HT-29 (cell line): ENCODE measurements at regions not wholly inside any gene's neighbourhood (a gene's known extent, or its start where the extent isn't known, plus 50 kb on each side); places are given as distances from the start of the nearest gene placed in this dataset.

Experiments used
- DNase-seq: peaks from one replicate; pipeline ENCODE4 v3.0.0-alpha.2; 2015; ENCODE audit warnings: low spot score

DNA sequence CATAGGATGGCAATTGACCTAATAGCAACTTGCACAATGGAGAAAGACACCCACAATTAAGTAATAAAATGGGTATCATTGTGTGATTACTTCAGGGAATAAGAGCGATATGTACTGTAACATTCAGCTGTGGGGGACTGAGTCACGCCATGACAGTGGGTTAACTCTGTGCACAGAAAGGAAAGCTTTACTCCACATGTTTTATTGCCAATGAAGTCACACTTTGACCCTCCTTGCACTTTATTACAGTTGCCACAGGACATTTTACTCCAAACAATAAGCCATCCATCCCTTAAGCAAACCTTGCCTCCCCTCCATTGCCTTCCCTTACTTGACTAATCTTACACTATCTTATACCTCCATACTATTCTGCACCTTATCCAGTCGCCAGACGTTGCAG is 403.1 kb downstream of the VRK1 start:
- DNase-seq: no peak

DNA sequence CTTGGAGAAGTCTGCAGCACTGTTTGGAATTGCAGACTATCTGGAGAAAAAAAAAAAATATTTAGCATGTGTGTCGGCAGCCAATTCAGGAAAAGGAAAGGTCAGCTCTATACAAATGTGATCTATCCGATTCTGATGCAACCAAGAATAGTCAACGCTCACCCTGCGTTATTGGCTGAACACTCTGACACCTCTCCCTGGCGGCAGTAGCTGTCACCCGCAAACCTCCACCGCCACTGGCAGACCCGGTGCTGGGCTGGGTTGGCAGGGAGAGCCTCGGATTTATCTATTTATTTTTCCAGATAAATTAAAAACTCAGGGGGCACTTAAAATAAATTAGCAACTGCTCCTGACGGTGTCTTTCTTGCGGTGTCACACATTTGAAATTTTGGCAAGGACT is 409.7 kb downstream of the VRK1 start:
- DNase-seq: no peak

DNA sequence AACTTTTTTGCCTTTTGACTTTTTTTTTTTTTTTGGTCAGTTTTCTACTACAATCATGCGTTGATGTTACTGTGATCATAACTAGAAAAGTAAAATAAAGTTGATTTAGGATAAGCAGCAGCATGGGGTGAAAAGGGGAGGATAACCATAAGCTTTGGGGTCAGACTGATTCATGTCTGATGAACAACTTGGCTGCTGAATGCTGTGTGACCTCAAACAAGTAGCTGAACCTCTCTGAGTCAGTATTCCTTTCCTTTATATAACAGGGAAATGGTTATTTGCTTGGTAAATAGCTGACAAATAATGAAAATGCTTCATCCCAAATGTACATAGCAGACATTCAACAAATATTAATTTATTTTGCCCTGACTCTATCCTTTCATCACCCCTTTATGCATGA is 413.0 kb downstream of the VRK1 start:
- DNase-seq: no peak

DNA sequence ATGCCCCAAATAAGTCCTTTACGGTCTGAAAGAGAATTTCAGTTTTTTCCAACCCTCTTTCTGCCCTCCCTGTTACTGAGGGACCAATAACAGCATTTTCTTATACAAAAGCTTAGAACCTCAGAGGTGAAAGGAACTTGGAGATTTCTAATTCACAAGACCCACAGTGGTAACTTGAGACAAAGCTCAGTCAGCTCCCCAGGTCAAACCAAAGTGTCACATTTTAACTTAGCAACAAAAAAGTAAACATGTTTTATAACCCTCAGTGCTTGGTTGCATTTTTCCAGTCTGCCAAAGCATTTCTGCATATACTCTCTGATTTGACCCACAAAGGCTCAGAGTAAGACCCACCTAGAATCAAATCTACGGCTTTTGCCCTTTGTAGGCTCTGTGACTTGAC is 415.2 kb downstream of the VRK1 start:
- DNase-seq: no peak

- no peak for DNase-seq
Observed at GRCh38 chr14:97213720-97214119, 416.5 kb downstream of the VRK1 start.

GRCh38 chr14:97215263-97215969 is 418.2 kb downstream of the VRK1 start:
- DNase-seq: no peak

DNA sequence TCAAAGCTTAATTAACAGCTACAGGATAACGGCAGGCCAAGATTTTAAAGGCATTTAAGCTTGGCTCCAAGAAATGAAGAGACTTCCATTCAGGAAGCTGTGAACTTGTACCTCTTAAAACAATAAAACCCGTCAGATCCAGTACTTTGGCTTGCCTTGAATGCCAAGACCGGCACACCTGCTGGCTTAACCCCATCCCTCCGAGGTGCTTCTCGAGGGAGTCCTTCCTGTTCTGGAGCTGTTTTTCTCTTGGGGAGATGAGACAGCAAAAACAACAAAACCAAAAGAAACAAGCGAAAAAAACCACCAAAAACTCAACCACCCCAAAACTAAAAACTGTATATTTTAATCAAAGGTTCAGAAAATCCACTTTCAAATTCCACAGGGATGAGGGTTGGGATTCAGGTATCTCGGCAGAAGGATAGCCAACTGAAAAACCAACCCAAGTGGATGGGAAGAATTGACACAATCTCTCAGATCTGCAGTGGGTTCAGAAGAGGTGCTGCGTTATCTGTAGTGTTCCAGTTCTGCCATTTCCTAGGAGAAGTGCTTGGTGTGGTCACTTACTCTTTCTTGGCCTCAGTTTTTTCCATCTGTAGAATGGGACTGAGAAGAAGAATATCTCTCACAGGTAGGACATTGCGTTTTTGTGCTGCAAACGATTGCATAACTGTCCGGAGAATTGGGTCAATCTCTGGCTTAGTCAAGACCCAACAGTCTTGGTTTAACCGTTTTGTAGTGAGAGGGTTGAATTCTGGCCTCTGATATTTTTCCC is 420.1 kb downstream of the VRK1 start:
- no peak for DNase-seq

GRCh38 chr14:97218274-97218673 is 421.1 kb downstream of the VRK1 start:
- DNase-seq: no peak

GRCh38 chr14:97218691-97219430 is 421.7 kb downstream of the VRK1 start:
- DNase-seq: no peak

DNA sequence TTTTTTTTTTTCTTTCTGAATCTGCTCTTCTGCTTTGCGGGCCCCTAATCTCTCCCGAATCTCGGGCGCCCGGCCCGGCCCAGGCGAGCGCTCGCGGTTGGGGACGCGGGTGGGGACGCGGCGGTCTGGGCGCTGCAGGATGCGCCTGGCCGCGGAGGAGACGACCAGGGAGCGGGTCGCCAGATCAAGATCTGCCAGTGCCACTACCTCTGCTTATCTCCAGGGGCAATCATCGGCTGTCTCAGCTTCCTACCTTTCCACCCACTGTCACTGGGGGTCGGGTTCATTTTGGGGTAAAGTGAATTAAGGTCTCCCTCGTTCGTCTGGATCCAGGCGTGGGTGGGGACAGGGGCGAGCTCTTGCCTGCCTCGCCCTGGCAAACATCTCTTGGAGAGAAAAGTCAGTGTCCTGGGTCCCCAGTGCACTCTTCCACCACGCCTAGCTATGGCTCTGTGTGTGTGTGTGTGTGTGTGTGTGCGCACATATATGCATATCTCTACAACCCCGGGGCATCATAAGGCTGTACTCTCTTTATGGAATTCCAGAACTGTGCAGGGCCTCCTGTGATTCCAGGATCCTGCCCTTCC is 422.3 kb downstream of the VRK1 start:
- no peak for DNase-seq

GRCh38 chr14:97221572-97222285 is 424.5 kb downstream of the VRK1 start:
- DNase-seq: no peak

GRCh38 chr14:97224016-97224415 is 426.8 kb downstream of the VRK1 start:
- no peak for DNase-seq

GRCh38 chr14:97230051-97230450 is 432.9 kb downstream of the VRK1 start:
- DNase-seq: no peak

- DNase-seq: no peak
Observed at GRCh38 chr14:97233319-97233985, 436.3 kb downstream of the VRK1 start.

- DNase-seq: no peak
Observed at GRCh38 chr14:97246648-97247047, 449.5 kb downstream of the VRK1 start.

DNA sequence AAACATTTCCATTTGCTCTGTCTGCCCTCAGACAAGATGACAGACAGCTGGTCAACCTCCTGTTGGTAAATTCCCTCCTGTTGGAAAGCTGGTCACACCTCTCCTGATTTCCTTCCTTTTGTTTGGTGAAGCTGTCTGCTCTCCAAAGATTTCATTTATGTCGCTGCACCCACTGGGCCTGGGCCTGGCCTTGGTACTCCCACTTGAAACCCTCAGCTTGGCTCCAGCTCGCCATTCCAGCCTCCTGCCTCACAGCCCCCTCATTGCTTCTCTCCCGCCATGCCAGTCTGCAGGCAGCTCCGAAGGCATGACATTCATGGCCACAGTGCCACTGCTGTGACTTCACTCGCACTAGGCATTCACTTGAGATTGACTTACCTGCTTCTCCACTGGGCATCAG is 451.8 kb downstream of the VRK1 start:
- no peak for DNase-seq

DNA sequence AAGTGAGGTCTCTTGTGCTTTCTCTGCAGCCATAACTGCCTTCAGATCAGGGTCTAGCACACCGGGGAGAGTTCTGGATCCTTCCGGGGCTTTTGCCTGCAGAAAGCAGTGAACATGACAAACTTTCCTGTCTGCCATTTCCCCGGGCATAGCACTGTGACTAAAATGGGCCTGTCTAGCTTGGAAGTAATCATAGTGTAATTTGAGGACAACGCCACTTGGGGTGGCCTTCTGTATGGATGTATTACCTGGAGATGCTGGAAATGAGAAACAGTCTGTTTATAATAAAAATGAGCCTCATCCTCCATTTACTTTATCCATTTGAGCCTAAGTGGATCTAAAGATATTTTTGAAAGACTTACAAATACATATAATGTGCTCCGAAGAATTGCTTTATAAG is 453.7 kb downstream of the VRK1 start:
- DNase-seq: no peak

- no peak for DNase-seq
Observed at GRCh38 chr14:97251491-97252155, 454.4 kb downstream of the VRK1 start.

DNA sequence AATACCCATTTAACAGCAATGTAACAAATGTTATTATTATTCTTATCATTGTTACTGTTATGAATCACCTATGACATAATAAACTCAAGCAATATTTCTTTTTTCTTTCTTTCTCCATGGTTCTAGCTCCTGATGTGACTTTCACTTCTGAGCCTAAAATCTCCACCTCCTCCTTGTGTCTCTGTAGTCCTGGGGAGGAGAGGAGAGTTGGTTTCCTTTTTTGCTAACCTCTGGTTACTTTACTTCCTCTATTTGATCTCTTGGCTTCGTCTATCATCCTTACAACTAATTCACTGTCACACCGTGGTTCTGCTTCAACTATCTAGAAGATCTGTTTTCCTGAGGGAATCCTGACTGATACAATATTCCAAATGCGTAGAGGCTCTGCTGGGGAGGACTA is 456.6 kb downstream of the VRK1 start:
- no peak for DNase-seq

- no peak for DNase-seq
Observed at GRCh38 chr14:97262336-97262735, 465.2 kb downstream of the VRK1 start.
